IMR-90 (cell line): ENCODE measurements at regions not wholly inside any gene's neighbourhood (a gene's known extent, or its start where the extent isn't known, plus 50 kb on each side); places are given as distances from the start of the nearest gene placed in this dataset.

ENCODE experiments used
- ATAC-seq: fragments of 200-7000 bp; cut with Tn5 transposase; 2 replicates; pipeline ENCODE4 v1.9.1; 2020; ENCODE audit warnings: low read depth, mild to moderate bottlenecking, moderate library complexity
- BruUV-seq: library from RNA; stranded (reverse); fragments of 400-500 nt; replicated peaks from 2 replicates; lab custom pipeline; 2021; lab: Mats Ljungman, UMichigan
- CTCF ChIA-PET: fragments of 300-600 bp; formaldehyde crosslinking; extraction: SDS; loops from one replicate; lab custom pipeline; 2021; ENCODE audit warnings: antibody characterized with exemption; lab: Yijun Ruan, JAX
- POLR2A ChIA-PET: fragments of 300-600 bp; sonication (Branson Sonifier 250); formaldehyde crosslinking; loops from one replicate; lab custom pipeline; 2022; ENCODE audit warnings: antibody characterized with exemption; ENCODE audit not compliant: unreplicated experiment; lab: Charles Lee
- DNase-seq: peaks from one replicate; pipeline ENCODE4 v3.0.0; 2013
- H2AFZ ChIP-seq: replicated peaks from 2 replicates; pipeline ENCODE3; 2013; ENCODE audit warnings: low read length, mild to moderate bottlenecking; ENCODE audit not compliant: poor library complexity
- H2AK5ac ChIP-seq: 2 replicates; pipeline ENCODE4 v1.6.1; 2013; ENCODE audit warnings: low read depth, low read length, inconsistent platforms
- H2AK9ac ChIP-seq: replicated peaks from 2 replicates; pipeline ENCODE3; 2013; ENCODE audit warnings: mild to moderate bottlenecking, low read depth, low read length, moderate library complexity; ENCODE audit not compliant: poor library complexity
- H2BK120ac ChIP-seq: 2 replicates; pipeline ENCODE4 v1.6.1; 2013; ENCODE audit warnings: low read depth, low read length, inconsistent platforms
- H2BK15ac ChIP-seq: 3 replicates; pipeline ENCODE4 v1.6.1; 2013; ENCODE audit warnings: low read depth, low read length, inconsistent platforms
- H2BK20ac ChIP-seq: 2 replicates; pipeline ENCODE4 v1.6.1; 2013; ENCODE audit warnings: low read depth, mild to moderate bottlenecking, inconsistent platforms, low read length, moderate library complexity
- H2BK5ac ChIP-seq: 2 replicates; pipeline ENCODE4 v1.6.1; 2013; ENCODE audit warnings: mild to moderate bottlenecking, low read depth, low read length, inconsistent platforms; ENCODE audit not compliant: poor library complexity, severe bottlenecking
- H3K14ac ChIP-seq: replicated peaks from 2 replicates; pipeline ENCODE4 v1.6.1; 2013; ENCODE audit warnings: low read depth, low read length, inconsistent platforms
- H3K18ac ChIP-seq: 2 replicates; pipeline ENCODE4 v1.6.1; 2013; ENCODE audit warnings: low read depth, low read length, control low read depth
- H3K23ac ChIP-seq: 2 replicates; pipeline ENCODE4 v1.6.1; 2013; ENCODE audit warnings: low read depth, low read length, inconsistent platforms
- H3K27ac ChIP-seq: 2 replicates; pipeline ENCODE4 v1.5.1; 2013; ENCODE audit warnings: mild to moderate bottlenecking, control low read depth, low read length; ENCODE audit not compliant: insufficient read depth
- H3K27me3 ChIP-seq: 2 replicates; pipeline ENCODE4 v1.6.1; 2013; ENCODE audit warnings: low read length; ENCODE audit not compliant: control insufficient read depth, insufficient read depth
- H3K36me3 ChIP-seq: 2 replicates; pipeline ENCODE4 v1.6.1; 2013; ENCODE audit warnings: low read length, mixed read lengths; ENCODE audit not compliant: control insufficient read depth, insufficient read depth
- H3K4ac ChIP-seq: 2 replicates; pipeline ENCODE4 v1.6.1; 2013; ENCODE audit warnings: low read depth, low read length, inconsistent platforms
- H3K4me1 ChIP-seq: 2 replicates; pipeline ENCODE4 v1.6.1; 2013; ENCODE audit warnings: low read length, mixed read lengths; ENCODE audit not compliant: control insufficient read depth, insufficient read depth
- H3K4me2 ChIP-seq: 2 replicates; pipeline ENCODE4 v1.6.1; 2013; ENCODE audit warnings: low read depth, mild to moderate bottlenecking, control low read depth, low read length, moderate library complexity
- H3K4me3 ChIP-seq: 2 replicates; pipeline ENCODE4 v1.5.1; 2013; ENCODE audit warnings: low read depth, mild to moderate bottlenecking, control low read depth, low read length, moderate library complexity; ENCODE audit not compliant: insufficient read depth
- H3K56ac ChIP-seq: 2 replicates; pipeline ENCODE4 v1.6.1; 2013; ENCODE audit warnings: low read length, inconsistent platforms; ENCODE audit not compliant: insufficient read depth; ENCODE audit errors: extremely low read depth
- H3K79me1 ChIP-seq, 2 experiments: 2 replicates each; pipeline ENCODE4 v1.6.1; 2013; ENCODE audit warnings: low read length in 2 of 2, inconsistent platforms in 1 of 2, low read depth in 1 of 2
- H3K9ac ChIP-seq: 2 replicates; pipeline ENCODE4 v1.6.1; 2013; ENCODE audit warnings: low read depth, low read length, control low read depth
- H3K9me1 ChIP-seq: 2 replicates; pipeline ENCODE4 v1.6.1; 2013; ENCODE audit warnings: low read length, inconsistent platforms; ENCODE audit not compliant: insufficient read depth
- H3K9me3 ChIP-seq: 2 replicates; pipeline ENCODE4 v1.6.1; 2013; ENCODE audit warnings: low read length; ENCODE audit not compliant: control insufficient read depth, insufficient read depth
- H4K20me1 ChIP-seq: 2 replicates; pipeline ENCODE4 v1.6.1; 2013; ENCODE audit warnings: low read length, inconsistent platforms; ENCODE audit not compliant: insufficient read depth
- H4K5ac ChIP-seq: 2 replicates; pipeline ENCODE4 v1.6.1; 2013; ENCODE audit warnings: mild to moderate bottlenecking, low read depth, low read length, control low read depth
- H4K8ac ChIP-seq, 2 experiments: 2 replicates each; pipeline ENCODE4 v1.6.1; 2013; ENCODE audit warnings: low read depth in 2 of 2, low read length in 2 of 2, control low read depth in 1 of 2, inconsistent platforms in 1 of 2
- H4K91ac ChIP-seq: 2 replicates; pipeline ENCODE4 v1.6.1; 2013; ENCODE audit warnings: low read depth, low read length, inconsistent platforms; ENCODE audit not compliant: insufficient read depth
- FOS ChIP-seq: fragments of 150-350 bp; IDR thresholded peaks from 2 replicates; pipeline ENCODE4 v1.6.1; 2016; ENCODE audit warnings: low read depth, low read length
- MXI1 ChIP-seq: IDR thresholded peaks from 2 replicates; pipeline ENCODE4 v1.6.1; 2012; ENCODE audit warnings: low read depth, mild to moderate bottlenecking, low read length, moderate library complexity, borderline replicate concordance
- RAD21 ChIP-seq: IDR thresholded peaks from 2 replicates; pipeline ENCODE4 v1.6.1; 2012; ENCODE audit warnings: low read length, improper control_type of control experiment
- USF2 ChIP-seq: fragments of 150-350 bp; IDR thresholded peaks from 2 replicates; pipeline ENCODE4 v1.6.1; 2017; ENCODE audit warnings: mild to moderate bottlenecking, antibody characterized with exemption, low read length, low read depth
- WGBS, 2 experiments: methylation state at CpG; one replicate each; pipeline versions ENCODE4 v1.1.5 to v1.1.7; 2013; ENCODE audit warnings: missing lambda C conversion rate in 2 of 2; ENCODE audit not compliant: insufficient read length in 1 of 2; ENCODE audit errors: extremely low coverage in 2 of 2; 5-methylcytosine and 5-hydroxymethylcytosine counted together
- dilution Hi-C: fragments of 300-500 bp; cut with HindIII; formaldehyde crosslinking; loops from one replicate; pipeline ENCODE4 v1.14.3; 2018; ENCODE audit warnings: low sequenced_read_pairs; ENCODE audit not compliant: unreplicated experiment
- in situ Hi-C: fragments of 300-500 bp; cut with MboI; formaldehyde crosslinking; loops from 3 replicates; pipeline ENCODE4 v1.14.3; 2019; ENCODE audit warnings: low sequenced_read_pairs, inconsistent platforms, mixed read lengths
- intact Hi-C: fragments of 100-400 bp; cut with micrococcal nuclease; formaldehyde crosslinking; loops from 2 replicates; pipeline ENCODE4 v1.10.0; 2022

GRCh38 chr12:108449478-108449877 is 65.6 kb upstream of the FICD start:
- Histone ChIP-seq H4K91ac (no peak overlapping the region), H3K27ac (no peak overlapping the region), H4K20me1 (no peaks in the 10 kb centered on the region), H3K9ac (no peak overlapping the region), H3K18ac (no peak overlapping the region), H2BK15ac (no peak overlapping the region), H2AK9ac (no peak overlapping the region), H3K27me3 (no peaks in the 10 kb centered on the region), H2AK5ac (no peak overlapping the region), H4K8ac (no peak overlapping the region), H2BK5ac (no peak overlapping the region), H3K79me1 (no peaks in the 10 kb centered on the region), H3K23ac (no peak overlapping the region), H3K9me3 (no peaks in the 10 kb centered on the region), H2AFZ (no peak overlapping the region), H3K14ac (no peak overlapping the region), H3K4me2 (no peak overlapping the region), H3K36me3 (no peaks in the 10 kb centered on the region), H3K9me1 (no peaks in the 10 kb centered on the region), H2BK120ac (no peak overlapping the region), H3K4ac (no peak overlapping the region), H2BK20ac (no peak overlapping the region), H4K5ac (no peak overlapping the region), H3K4me3 (no peak overlapping the region), H3K4me1 (no peaks in the 10 kb centered on the region), H3K56ac (no peak overlapping the region)
- ATAC-seq (no peak), DNase-seq (no peak)
- POLR2A ChIA-PET = no interaction called here
- WGBS, 2 experiments = no CpG with 5 or more reads among the region's 2 CpGs
- CTCF ChIA-PET = interaction anchor here (0.6 kb wide), 1 partner anchor 378 kb away, joined by 3 read pairs; no protein-coding TSS in a partner anchor
- no peak for TF ChIP-seq USF2
- no peak for TF ChIP-seq MXI1
- TF ChIP-seq RAD21 = no peak
- no peak for TF ChIP-seq FOS
- intact Hi-C loops (no loop called here), in situ Hi-C loops (no loop called here), dilution Hi-C loops (no loop called here)
- no TSS peak for BruUV-seq
